HG02588 (cell line): ENCODE measurements at regions not wholly inside any gene's neighbourhood (a gene's known extent, or its start where the extent isn't known, plus 50 kb on each side); places are given as distances from the start of the nearest gene placed in this dataset.
A peak's percentile ranks its signal among the peaks of the same experiment; 100 is the strongest.
"Not testable (repeated sequence)": the region's sequence is repeated elsewhere in the genome, so short reads cannot be mapped to it uniquely, and the experiment has no call there.

Experiments
- ATAC-seq: cut with Tn5 transposase; IDR thresholded peaks from one replicate; pipeline ENCODE4 v1.9.1; 2021; ENCODE audit warnings: mild to moderate bottlenecking, moderate library complexity; ENCODE audit not compliant: unreplicated experiment

GRCh38 chr7:81887098-81888090 is 117.5 kb upstream of the HGF start:
- ATAC-seq = peak; percentile 46

GRCh38 chr7:81886211-81886764 is 116.4 kb upstream of the HGF start:
- ATAC-seq = no peak

GRCh38 chr7:81884817-81885216 is 115.0 kb upstream of the HGF start:
- ATAC-seq = no peak

- no peak for ATAC-seq
Measured at GRCh38 chr7:81883801-81884393, 114.0 kb upstream of the HGF start.

DNA sequence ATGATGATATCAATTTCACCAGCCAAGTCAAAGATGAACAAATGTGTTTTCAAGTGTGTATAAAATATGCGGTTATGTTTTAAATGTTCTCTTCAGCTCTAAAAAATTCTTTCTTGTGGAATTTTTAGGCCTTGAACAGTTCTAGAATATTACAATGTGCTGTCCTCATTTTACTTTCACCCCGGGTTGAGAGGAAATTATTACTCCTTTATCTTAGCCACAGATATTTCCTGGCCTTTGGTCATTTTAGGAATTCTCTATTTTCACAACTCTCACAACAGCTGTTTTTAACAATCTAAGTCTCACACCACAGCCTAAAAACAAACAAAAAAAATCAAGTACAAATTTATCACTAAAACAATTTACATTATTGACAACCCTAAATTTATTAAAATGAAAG is 112.2 kb upstream of the HGF start:
- no peak for ATAC-seq

DNA sequence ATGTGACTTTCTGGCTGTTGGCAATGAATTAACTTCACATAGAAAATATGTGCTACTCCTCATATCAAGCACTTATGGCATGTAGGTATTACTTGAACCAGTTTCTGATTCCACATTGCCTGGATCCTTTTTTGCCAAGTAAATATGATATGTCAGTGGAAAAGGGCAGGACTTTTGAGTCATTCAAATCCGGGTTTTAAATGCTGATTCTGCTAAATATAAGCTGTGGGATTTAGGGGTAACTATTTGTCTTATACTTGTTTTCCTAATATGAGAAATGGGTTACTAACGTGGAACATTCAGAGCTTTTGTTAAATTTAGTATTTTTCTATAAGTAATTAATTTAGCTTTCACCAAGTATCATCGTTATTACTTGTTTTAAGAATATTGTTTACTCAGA is 108.0 kb upstream of the HGF start:
- no peak for ATAC-seq

GRCh38 chr7:81873559-81873958 is 103.7 kb upstream of the HGF start:
- ATAC-seq = no peak

DNA sequence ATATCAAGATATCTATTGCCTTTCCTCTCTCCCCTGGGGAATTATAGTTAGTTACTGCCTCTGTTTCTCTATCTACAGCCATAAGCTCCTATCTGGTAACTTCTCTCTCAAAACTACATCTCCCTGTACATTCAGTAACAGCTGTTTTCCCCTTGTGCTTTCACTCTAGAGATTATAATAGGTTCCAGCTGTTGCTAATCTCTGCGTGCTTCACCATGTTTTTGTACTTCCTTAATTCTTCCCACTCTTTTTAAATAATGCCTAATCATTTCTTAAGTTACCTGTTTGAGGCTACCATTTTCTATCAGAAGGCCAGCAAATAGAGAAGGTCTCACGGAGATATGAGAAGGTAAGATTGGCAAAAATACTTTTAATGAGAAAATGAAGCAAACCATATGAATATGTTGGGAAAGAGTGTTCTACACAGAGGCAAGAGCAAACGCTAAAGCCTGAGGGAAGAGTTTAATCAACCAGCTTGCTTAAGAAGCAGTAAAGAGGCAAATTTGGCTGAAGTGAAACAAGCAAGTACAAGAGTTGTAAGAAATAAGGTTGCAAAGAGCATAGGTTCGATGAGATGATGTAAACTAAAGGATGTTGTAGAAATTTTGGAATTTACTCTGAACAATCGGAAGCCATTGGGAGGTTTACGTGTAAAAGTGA is 101.9 kb upstream of the HGF start:
- ATAC-seq = no peak

GRCh38 chr7:81870608-81871007 is 100.8 kb upstream of the HGF start:
- ATAC-seq = no peak

DNA sequence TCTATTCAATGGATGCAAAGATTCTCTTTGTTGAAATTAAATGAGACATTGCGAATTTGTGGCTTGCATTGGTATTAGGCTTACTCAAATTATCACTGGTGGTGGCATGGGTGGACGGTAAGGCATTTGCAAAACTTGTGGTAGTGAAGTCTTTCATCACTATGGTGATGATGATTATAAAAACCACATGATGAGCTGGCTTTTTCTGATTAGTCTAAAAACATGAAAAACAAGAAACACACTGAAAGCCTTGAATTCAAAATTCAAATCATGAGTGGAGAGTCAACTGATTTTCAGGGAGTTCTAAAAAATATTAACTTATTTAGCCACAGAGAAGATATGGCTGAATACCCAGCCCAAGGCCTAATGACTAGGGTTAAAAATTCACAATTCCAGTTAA is 99.8 kb upstream of the HGF start:
- no peak for ATAC-seq

GRCh38 chr7:81865754-81866153 is 95.9 kb upstream of the HGF start:
- ATAC-seq = no peak

GRCh38 chr7:81859433-81859832 is 89.6 kb upstream of the HGF start:
- ATAC-seq = no peak

- ATAC-seq = not testable (repeated sequence)
Measured at GRCh38 chr7:81858820-81859219, 89.0 kb upstream of the HGF start.

- ATAC-seq = no peak
Measured at GRCh38 chr7:81857385-81857784, 87.5 kb upstream of the HGF start.

GRCh38 chr7:81854518-81854917 is 84.7 kb upstream of the HGF start:
- no peak for ATAC-seq

GRCh38 chr7:81852701-81853100 is 82.9 kb upstream of the HGF start:
- ATAC-seq = no peak

- ATAC-seq = no peak
Measured at GRCh38 chr7:81851413-81851812, 81.6 kb upstream of the HGF start.

DNA sequence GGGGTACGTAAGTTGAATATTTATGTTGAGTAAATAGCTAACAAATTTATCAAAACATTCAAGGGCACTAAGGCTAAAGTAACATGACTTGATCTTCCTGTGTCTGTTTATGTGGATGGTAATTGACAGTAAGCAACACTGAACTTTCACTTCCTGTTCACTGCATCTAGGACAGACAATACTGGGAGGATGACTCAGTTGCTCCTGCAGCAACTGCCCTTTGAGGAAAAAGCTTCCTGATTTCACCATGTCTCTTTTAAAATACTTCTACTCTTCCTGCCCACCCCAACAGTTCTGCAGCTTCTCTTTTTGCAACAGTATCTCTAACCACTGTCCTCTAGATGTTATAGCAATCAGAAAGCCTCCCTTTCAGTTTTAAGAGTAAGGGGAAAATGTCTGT is 76.6 kb upstream of the HGF start:
- ATAC-seq = no peak

GRCh38 chr7:81845744-81846241 is 75.9 kb upstream of the HGF start:
- ATAC-seq = peak; percentile 55

GRCh38 chr7:81843657-81844056 is 73.8 kb upstream of the HGF start:
- not testable (repeated sequence) for ATAC-seq

DNA sequence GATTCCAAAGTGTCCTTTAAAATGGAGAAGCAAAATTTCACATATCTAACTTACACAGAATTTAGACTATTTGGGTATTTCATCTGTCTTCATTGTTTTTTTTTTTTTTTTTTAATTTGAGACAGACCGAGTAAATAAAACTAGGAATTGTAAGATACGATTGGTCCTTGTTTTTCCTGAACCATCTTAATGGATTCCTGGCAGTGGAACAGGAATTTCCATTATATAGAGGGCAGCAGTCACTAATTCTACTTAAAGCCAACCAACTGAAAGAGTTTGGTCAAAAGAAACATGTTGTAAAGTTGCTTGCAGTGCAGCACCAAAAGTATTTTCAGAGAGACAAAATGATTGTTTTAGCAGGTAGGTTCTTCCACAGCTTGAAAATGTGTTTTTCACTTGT is 72.5 kb upstream of the HGF start:
- no peak for ATAC-seq
